K562 (cell line): ENCODE measurements at regions not wholly inside any gene's neighbourhood (a gene's known extent, or its start where the extent isn't known, plus 50 kb on each side); places are given as distances from the start of the nearest gene placed in this dataset.

ENCODE experiments used
- CBX5 ChIP-seq: IDR thresholded peaks from 2 replicates; pipeline ENCODE4 v1.6.1; 2014; ENCODE audit warnings: low read depth, borderline replicate concordance
- CHD2 ChIP-seq: IDR thresholded peaks from 2 replicates; pipeline ENCODE4 v1.6.1; 2011; ENCODE audit warnings: low read depth, low read length
- CTCF ChIP-seq, 3 experiments: IDR thresholded peaks in 2 of 3; conservative IDR thresholded peaks in 1 of 3; 2 replicates each; pipeline ENCODE4 v1.5.1; 2011 to 2012; ENCODE audit warnings: low read length in 3 of 3, mild to moderate bottlenecking in 3 of 3, control low read depth in 2 of 3, improper control_type of control experiment in 1 of 3, inconsistent platforms in 1 of 3, low read depth in 1 of 3, mixed read lengths in 1 of 3, moderate library complexity in 1 of 3; ENCODE audit not compliant: insufficient read depth in 2 of 3
- PBX2 ChIP-seq, 2 experiments: IDR thresholded peaks in 1 of 2; conservative IDR thresholded peaks in 1 of 2; 2 replicates each; pipeline ENCODE4 v1.6.1; 2016; ENCODE audit warnings: low read depth in 2 of 2, mild to moderate bottlenecking in 1 of 2, missing compliant biosample characterization in 1 of 2, missing genetic modification characterization in 1 of 2, moderate library complexity in 1 of 2
- PML ChIP-seq: IDR thresholded peaks from 2 replicates; pipeline ENCODE4 v1.6.1; 2012; ENCODE audit warnings: low read length, inconsistent platforms
- POLR2AphosphoS5 ChIP-seq: IDR thresholded peaks from 2 replicates; pipeline ENCODE4 v1.6.1; 2011; ENCODE audit warnings: mild to moderate bottlenecking, low read depth, low read length, moderate library complexity; ENCODE audit not compliant: control insufficient read depth, insufficient read depth
- RAD21 ChIP-seq, 2 experiments: fragments of 250-450 bp in 1 of 2; fragments of 450-650 bp in 1 of 2; sonication (Bioruptor Pico) in 1 of 2; formaldehyde crosslinking in 1 of 2; IDR thresholded peaks in 1 of 2; conservative IDR thresholded peaks in 1 of 2; 2 replicates each; pipeline versions ENCODE4 v1.4.0 to v1.8.0; 2020 to 2022; ENCODE audit warnings: mild to moderate bottlenecking in 2 of 2, moderate library complexity in 1 of 2
- SP1 ChIP-seq: sonication (generic); formaldehyde crosslinking; IDR thresholded peaks from 2 replicates; pipeline ENCODE4 v1.8.1; 2022; ENCODE audit warnings: mild to moderate bottlenecking, missing genetic modification reagents
- ZBTB43 ChIP-seq: sonication (generic); formaldehyde crosslinking; IDR thresholded peaks from 2 replicates; pipeline ENCODE4 v1.8.0; 2023; ENCODE audit warnings: mild to moderate bottlenecking, missing genetic modification reagents
- ZFPM2 ChIP-seq: fragments of 250-450 bp; sonication (Bioruptor Pico); IDR thresholded peaks from 2 replicates; pipeline ENCODE4 v1.5.1; 2022; ENCODE audit warnings: mild to moderate bottlenecking

DNA sequence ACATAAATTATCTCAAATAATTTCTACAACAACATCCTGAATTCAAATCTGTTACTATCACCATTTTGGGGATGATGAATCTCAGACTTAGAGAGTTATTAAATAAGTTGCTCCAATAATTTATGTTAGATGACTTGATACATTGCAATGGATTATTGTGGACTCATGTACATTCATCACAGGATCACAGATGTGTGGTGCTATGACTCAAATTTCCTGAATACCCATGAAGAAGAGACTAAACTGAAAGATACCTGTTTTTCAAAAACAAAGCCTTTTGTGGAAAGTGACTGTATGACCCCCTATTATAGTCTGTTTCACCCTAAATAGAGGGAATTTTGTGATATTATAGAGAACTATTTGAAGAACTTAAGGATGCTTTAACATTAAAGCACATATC is 315.0 kb downstream of the PLA2G4A start:
- TF ChIP-seq PML (no peak), ZBTB43 (CRISPR knock-in tag) (no peak), SP1 (CRISPR knock-in tag) (no peak), CHD2 (no peak), ZFPM2 (CRISPR knock-in tag) (no peak), POLR2AphosphoS5 (no peak), PBX2 (CRISPR knock-in tag; IDR thresholded peaks at IDR 0.05; ENCODE audit: low read depth) (no peak), PBX2 (tag; conservative IDR thresholded peaks at IDR 0.05; ENCODE audit: low read depth) (no peak), CTCF (IDR thresholded peaks at IDR 0.05 in 2 of 3, conservative IDR thresholded peaks at IDR 0.05 in 1 of 3; ENCODE audit: insufficient read depth in 2 of 3, low read depth in 1 of 3, low read length in 3 of 3) (no peak), RAD21 (CRISPR knock-in tag; conservative IDR thresholded peaks at IDR 0.05 in 1 of 2, IDR thresholded peaks at IDR 0.05 in 1 of 2) (no peak), CBX5 (no peak)
